Smooth muscle cell (in vitro differentiated cells): ENCODE measurements at regions not wholly inside any gene's neighbourhood (a gene's known extent, or its start where the extent isn't known, plus 50 kb on each side); places are given as distances from the start of the nearest gene placed in this dataset.

Experiments used
- DNase-seq: peaks from one replicate; lab custom pipeline; 2025; ENCODE audit not compliant: unreplicated experiment; lab: John Stamatoyannopoulos, UW
- H2AFZ ChIP-seq: fragments of 200-600 bp; sonication (generic); 2 replicates; pipeline ENCODE4 v1.6.0; 2016; ENCODE audit warnings: antibody characterized with exemption, low read depth, mild to moderate bottlenecking
- H3F3A ChIP-seq: fragments of 200-600 bp; sonication (generic); 2 replicates; pipeline ENCODE4 v1.6.0; 2017; ENCODE audit warnings: antibody characterized with exemption, low read depth
- H3K27ac ChIP-seq: fragments of 200-600 bp; sonication (generic); 2 replicates; pipeline ENCODE4 v1.5.1; 2016; ENCODE audit warnings: low read depth, mild to moderate bottlenecking
- H3K27me3 ChIP-seq: fragments of 200-600 bp; sonication (generic); 2 replicates; pipeline ENCODE4 v1.6.1; 2016; ENCODE audit warnings: low read depth, mild to moderate bottlenecking
- H3K36me3 ChIP-seq: fragments of 200-600 bp; sonication (generic); 2 replicates; pipeline ENCODE4 v1.5.1; 2016; ENCODE audit warnings: low read depth
- H3K4me1 ChIP-seq: fragments of 200-600 bp; sonication (generic); 2 replicates; pipeline ENCODE4 v1.5.1; 2016; ENCODE audit warnings: low read depth
- H3K4me2 ChIP-seq: fragments of 200-600 bp; sonication (generic); 2 replicates; pipeline ENCODE4 v1.6.0; 2016; ENCODE audit warnings: mild to moderate bottlenecking
- H3K4me3 ChIP-seq: fragments of 200-600 bp; sonication (generic); 2 replicates; pipeline ENCODE4 v1.5.1; 2016; ENCODE audit warnings: mild to moderate bottlenecking
- H3K79me2 ChIP-seq: fragments of 200-600 bp; sonication (generic); 2 replicates; pipeline ENCODE4 v1.6.0; 2016; ENCODE audit warnings: low read depth, mild to moderate bottlenecking
- H3K9ac ChIP-seq: fragments of 200-600 bp; sonication (generic); 2 replicates; pipeline ENCODE4 v1.6.0; 2016; ENCODE audit warnings: low read depth
- H3K9me3 ChIP-seq: fragments of 200-600 bp; sonication (generic); replicated peaks from 2 replicates; pipeline ENCODE4 v1.5.1; 2016; ENCODE audit warnings: low read depth
- H4K20me1 ChIP-seq: fragments of 200-600 bp; sonication (generic); 2 replicates; pipeline ENCODE4 v1.6.0; 2016; ENCODE audit warnings: low read depth
- CTCF ChIP-seq: fragments of 200-600 bp; sonication (generic); IDR thresholded peaks from 2 replicates; pipeline ENCODE4 v1.5.1; 2017; ENCODE audit warnings: borderline replicate concordance, mild to moderate bottlenecking, antibody characterized with exemption; ENCODE audit not compliant: insufficient read depth, poor library complexity, severe bottlenecking
- WGBS: methylation state at CpG from one replicate; pipeline ENCODE4 v1.1.7; 2016; ENCODE audit warnings: low lambda C conversion rate; 5-methylcytosine and 5-hydroxymethylcytosine counted together

GRCh38 chr21:18661842-18662241 is 258.3 kb upstream of the TMPRSS15 start:
- no peak overlapping the region for H3K4me3 ChIP-seq
- no peak overlapping the region for H3K27ac ChIP-seq
- H2AFZ ChIP-seq = no peak overlapping the region
- 57% methylated on average over 3 of the region's 3 CpGs for WGBS
- H4K20me1 ChIP-seq = no peaks in the 10 kb centered on the region
- no peaks in the 10 kb centered on the region for H3K79me2 ChIP-seq
- no peaks in the 10 kb centered on the region for H3K4me1 ChIP-seq
- no peak for DNase-seq
- H3K36me3 ChIP-seq = no peaks in the 10 kb centered on the region
- no peak for TF ChIP-seq CTCF
- no peak overlapping the region for H3K9ac ChIP-seq
- H3K4me2 ChIP-seq = no peak overlapping the region
- H3K9me3 ChIP-seq = no peaks in the 10 kb centered on the region
- H3K27me3 ChIP-seq = no peaks in the 10 kb centered on the region
- no peaks in the 10 kb centered on the region for H3F3A ChIP-seq

- Histone ChIP-seq H3F3A (no peaks in the 10 kb centered on the region), H3K27ac (no peak overlapping the region), H3K79me2 (no peaks in the 10 kb centered on the region), H3K4me1 (no peaks in the 10 kb centered on the region), H2AFZ (no peak overlapping the region), H3K4me2 (no peak overlapping the region), H3K9me3 (no peaks in the 10 kb centered on the region), H3K9ac (no peak overlapping the region), H3K4me3 (no peak overlapping the region), H3K27me3 (no peaks in the 10 kb centered on the region), H4K20me1 (no peaks in the 10 kb centered on the region), H3K36me3 (no peaks in the 10 kb centered on the region)
- TF ChIP-seq CTCF = no peak
- no peak for DNase-seq
- WGBS = 91% methylated on average over 3 of the region's 3 CpGs
These were observed 260.1 kb upstream of the TMPRSS15 start for GRCh38 chr21:18663663-18664062.

- no peak for DNase-seq
These were observed 263.1 kb upstream of the TMPRSS15 start for GRCh38 chr21:18666725-18667124.

More at GRCh38 chr21:18666725-18667124, 263.1 kb upstream of the TMPRSS15 start:
- Histone ChIP-seq H3K9ac (no peak overlapping the region), H3K4me1 (no peaks in the 10 kb centered on the region), H3K4me3 (no peak overlapping the region), H3K36me3 (no peaks in the 10 kb centered on the region), H3K9me3 (peaks cover 5% of the 10 kb centered on the region), H2AFZ (no peak overlapping the region), H3F3A (no peaks in the 10 kb centered on the region), H3K4me2 (no peak overlapping the region), H3K27ac (no peak overlapping the region), H4K20me1 (no peaks in the 10 kb centered on the region), H3K79me2 (no peaks in the 10 kb centered on the region), H3K27me3 (no peaks in the 10 kb centered on the region)
- 78% methylated on average over 1 of the region's 1 CpG for whole genome bisulfite sequencing
- no peak for TF ChIP-seq CTCF
